ENCODE measurements at regions not wholly inside any gene's neighbourhood (a gene's known extent, or its start where the extent isn't known, plus 50 kb on each side); places are given as distances from the start of the nearest gene placed in this dataset.

- TF ChIP-seq, protein P1, sequence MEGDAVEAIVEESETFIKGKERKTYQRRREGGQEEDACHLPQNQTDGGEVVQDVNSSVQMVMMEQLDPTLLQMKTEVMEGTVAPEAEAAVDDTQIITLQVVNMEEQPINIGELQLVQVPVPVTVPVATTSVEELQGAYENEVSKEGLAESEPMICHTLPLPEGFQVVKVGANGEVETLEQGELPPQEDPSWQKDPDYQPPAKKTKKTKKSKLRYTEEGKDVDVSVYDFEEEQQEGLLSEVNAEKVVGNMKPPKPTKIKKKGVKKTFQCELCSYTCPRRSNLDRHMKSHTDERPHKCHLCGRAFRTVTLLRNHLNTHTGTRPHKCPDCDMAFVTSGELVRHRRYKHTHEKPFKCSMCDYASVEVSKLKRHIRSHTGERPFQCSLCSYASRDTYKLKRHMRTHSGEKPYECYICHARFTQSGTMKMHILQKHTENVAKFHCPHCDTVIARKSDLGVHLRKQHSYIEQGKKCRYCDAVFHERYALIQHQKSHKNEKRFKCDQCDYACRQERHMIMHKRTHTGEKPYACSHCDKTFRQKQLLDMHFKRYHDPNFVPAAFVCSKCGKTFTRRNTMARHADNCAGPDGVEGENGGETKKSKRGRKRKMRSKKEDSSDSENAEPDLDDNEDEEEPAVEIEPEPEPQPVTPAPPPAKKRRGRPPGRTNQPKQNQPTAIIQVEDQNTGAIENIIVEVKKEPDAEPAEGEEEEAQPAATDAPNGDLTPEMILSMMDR (optimal IDR thresholded peaks at IDR 0.05 in 1 of 3, IDR thresholded peaks at IDR 0.05 in 1 of 3, conservative IDR thresholded peaks at IDR 0.05 in 1 of 3; ENCODE audit: extremely low read depth in 1 of 3, insufficient read depth in 2 of 3, low read length in 3 of 3) = no peak
- no peak for TF ChIP-seq EZH2 (IDR thresholded peaks at IDR 0.05; ENCODE audit: low read length)
Observed at GRCh38 chr2:49332415-49332814, 178.1 kb upstream of the FSHR start.
